ENCODE measurements at regions not wholly inside any gene's neighbourhood (a gene's known extent, or its start where the extent isn't known, plus 50 kb on each side); places are given as distances from the start of the nearest gene placed in this dataset.

DNA sequence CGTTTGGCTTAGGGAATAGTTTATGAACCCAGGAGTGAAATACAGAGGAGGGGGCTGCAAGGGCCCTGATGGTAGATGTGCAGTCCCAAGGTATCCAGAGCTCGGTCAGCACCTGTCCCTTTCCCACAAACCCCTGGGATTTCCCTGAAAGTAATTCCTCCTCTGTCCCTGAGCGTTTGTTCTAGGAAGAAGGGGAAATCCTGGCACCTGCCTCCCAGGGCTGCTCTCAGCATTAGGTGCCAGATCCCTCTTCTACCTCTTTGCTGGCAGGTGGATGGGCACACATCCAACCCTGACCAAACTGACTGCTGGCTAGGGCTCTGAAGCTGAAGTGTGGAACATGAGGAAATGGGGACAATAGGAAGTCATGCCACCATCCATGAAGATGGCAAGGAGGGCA lies 824.0 kb downstream of the SLC4A3 start:
- no peaks in the 10 kb centered on the region for H3K27me3 ChIP-seq (ENCODE audit: control insufficient read depth, insufficient read depth, low read length)
- no peaks in the 10 kb centered on the region for H3K36me3 ChIP-seq (ENCODE audit: control insufficient read depth, insufficient read depth, low read length)
- CTCF ChIA-PET = interaction anchor here (1.0 to 1.1 kb wide), 2 partner anchors 34 to 55 kb away, joined by 3 read pairs; no protein-coding TSS in a partner anchor
- TF ChIP-seq CTCF (IDR thresholded peaks at IDR 0.05; ENCODE audit: insufficient read depth, low read depth, low read length) = no peak
- no peak overlapping the region for H3K4me3 ChIP-seq (ENCODE audit: low read depth, low read length)
- POLR2A ChIA-PET = interaction anchor here (0.6 kb wide), 1 partner anchor 15 kb away, joined by 7 read pairs; no protein-coding TSS in a partner anchor
- DNase-seq (ENCODE audit: low read depth) = no peak

DNA sequence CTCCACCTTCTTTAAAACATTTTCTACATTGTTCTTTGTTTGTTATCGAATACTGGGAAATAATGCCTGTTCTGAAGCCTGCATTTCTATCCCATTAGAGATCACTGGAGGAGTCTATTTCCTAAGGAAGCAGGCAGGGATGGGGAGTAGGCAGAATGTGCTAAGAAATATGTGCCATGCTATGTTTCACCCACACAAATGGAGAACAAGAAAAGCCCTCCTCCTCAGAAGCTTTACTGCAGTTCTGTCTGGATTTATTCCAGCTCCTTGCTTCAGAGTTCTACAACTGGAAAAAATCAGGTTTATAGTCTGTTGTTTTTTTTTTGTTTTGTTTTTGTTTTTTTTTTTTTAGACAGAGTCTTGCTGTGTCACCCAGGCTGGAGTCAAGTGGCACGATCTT lies 825.1 kb downstream of the SLC4A3 start:
- Histone ChIP-seq H3K4me3 (ENCODE audit: low read depth, low read length) (no peak overlapping the region), H3K27me3 (ENCODE audit: control insufficient read depth, insufficient read depth, low read length) (no peaks in the 10 kb centered on the region), H3K36me3 (ENCODE audit: control insufficient read depth, insufficient read depth, low read length) (no peaks in the 10 kb centered on the region)
- no peak for DNase-seq (ENCODE audit: low read depth)
- no peak for TF ChIP-seq CTCF (IDR thresholded peaks at IDR 0.05; ENCODE audit: insufficient read depth, low read depth, low read length)
- ChIA-PET CTCF (interaction anchor here (0.5 to 1.2 kb wide), 2 partner anchors 705 to 1122 kb away, joined by 3 to 4 read pairs; no protein-coding TSS in a partner anchor), POLR2A (interaction anchor here (0.6 to 1.0 kb wide), 2 partner anchors 12 to 713 kb away, joined by 5 to 9 read pairs; no protein-coding TSS in a partner anchor)

- POLR2A ChIA-PET = interaction anchor here (0.6 kb wide), 1 partner anchor 9 kb away, joined by 3 read pairs; no protein-coding TSS in a partner anchor
- DNase-seq (ENCODE audit: low read depth) = peak; percentile 66
- H3K27me3 ChIP-seq (ENCODE audit: control insufficient read depth, insufficient read depth, low read length) = no peaks in the 10 kb centered on the region
- H3K36me3 ChIP-seq (ENCODE audit: control insufficient read depth, insufficient read depth, low read length) = no peaks in the 10 kb centered on the region
- CTCF ChIA-PET = interaction anchor here (1.2 kb wide), 1 partner anchor 78 kb away, joined by 3 read pairs; no protein-coding TSS in a partner anchor
- H3K4me3 ChIP-seq (ENCODE audit: low read depth, low read length) = no peak overlapping the region
- no peak for TF ChIP-seq CTCF (IDR thresholded peaks at IDR 0.05; ENCODE audit: insufficient read depth, low read depth, low read length)
These were observed 828.0 kb downstream of the SLC4A3 start for GRCh38 chr2:220455351-220455990.

- no peak overlapping the region for H3K4me3 ChIP-seq (ENCODE audit: low read depth, low read length)
- no peaks in the 10 kb centered on the region for H3K36me3 ChIP-seq (ENCODE audit: control insufficient read depth, insufficient read depth, low read length)
- CTCF ChIA-PET = interaction anchor here (1.2 kb wide), 1 partner anchor 376 kb away, joined by 5 read pairs; no protein-coding TSS in a partner anchor
- no peak for TF ChIP-seq CTCF (IDR thresholded peaks at IDR 0.05; ENCODE audit: insufficient read depth, low read depth, low read length)
- no peak for DNase-seq (ENCODE audit: low read depth)
- H3K27me3 ChIP-seq (ENCODE audit: control insufficient read depth, insufficient read depth, low read length) = no peaks in the 10 kb centered on the region
- POLR2A ChIA-PET = no interaction called here
These were observed 830.6 kb downstream of the SLC4A3 start for GRCh38 chr2:220458051-220458450.

DNA sequence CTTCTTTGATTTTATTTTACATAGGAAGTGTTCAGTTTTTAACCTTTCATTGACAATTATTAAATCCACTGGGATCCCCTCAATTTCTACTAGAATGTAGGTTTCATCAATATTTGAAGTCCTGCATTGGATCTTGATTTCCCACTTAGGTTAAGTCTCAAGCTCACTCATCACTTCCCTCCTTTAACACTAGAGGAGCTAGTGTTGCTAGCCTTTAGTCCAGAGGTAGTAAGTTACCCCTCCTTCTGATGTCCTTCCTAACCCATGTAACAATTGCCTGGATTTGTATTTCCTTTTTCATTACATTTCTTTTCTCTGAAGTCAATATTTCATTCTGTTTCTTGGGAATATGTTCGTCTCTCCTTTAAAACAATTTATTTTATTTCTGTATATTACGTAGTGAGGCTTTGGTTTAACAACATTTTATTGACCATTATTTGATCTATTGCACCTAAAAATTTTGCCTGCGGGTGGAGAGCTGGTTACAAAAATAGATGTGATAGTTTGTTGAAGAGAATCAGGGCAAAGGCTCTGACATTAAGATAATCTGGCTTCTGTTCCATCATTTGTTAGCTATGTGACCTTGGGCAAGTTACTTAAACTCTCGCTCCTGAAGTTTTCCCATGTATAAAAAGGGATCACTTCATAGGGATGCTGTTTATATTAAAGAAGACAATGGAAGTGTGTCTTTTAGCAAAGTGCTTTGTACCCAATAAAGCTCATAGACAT lies 833.0 kb downstream of the SLC4A3 start:
- peak; percentile 19; the same call in 1 of the 2 replicates for TF ChIP-seq CTCF (IDR thresholded peaks at IDR 0.05; ENCODE audit: insufficient read depth, low read depth, low read length)
- CTCF ChIA-PET = no interaction called here
- POLR2A ChIA-PET = interaction anchor here (0.5 kb wide), 1 partner anchor 1016 kb away, joined by 5 read pairs; no protein-coding TSS in a partner anchor
- no peak for DNase-seq (ENCODE audit: low read depth)
- H3K36me3 ChIP-seq (ENCODE audit: control insufficient read depth, insufficient read depth, low read length) = no peaks in the 10 kb centered on the region
- H3K4me3 ChIP-seq (ENCODE audit: low read depth, low read length) = no peak overlapping the region
- no peaks in the 10 kb centered on the region for H3K27me3 ChIP-seq (ENCODE audit: control insufficient read depth, insufficient read depth, low read length)
